ENCODE measurements at regions not wholly inside any gene's neighbourhood (a gene's known extent, or its start where the extent isn't known, plus 50 kb on each side); places are given as distances from the start of the nearest gene placed in this dataset.

DNA sequence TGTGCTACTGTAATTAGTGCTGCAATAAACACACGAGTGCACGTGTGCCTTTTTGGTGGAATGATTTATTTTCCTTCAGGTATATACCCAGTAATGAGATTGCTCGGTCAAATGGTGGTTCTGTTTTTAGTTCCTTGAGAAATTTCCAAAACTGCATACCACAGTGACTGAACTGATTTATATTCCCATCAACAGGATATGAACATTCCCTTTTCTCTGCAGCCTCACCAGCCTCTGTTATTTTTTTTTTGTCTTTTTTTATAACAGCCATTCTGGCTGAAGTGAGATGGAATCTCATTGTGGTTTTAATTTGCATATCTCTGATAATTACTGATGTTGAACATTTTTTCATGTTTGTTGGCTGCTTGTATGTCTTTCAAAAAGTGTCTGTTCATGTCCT lies 922.9 kb upstream of the LRRN3 start:
- Histone ChIP-seq H3K4me2 (ENCODE audit: insufficient read depth, low read length) (no peak overlapping the region), H3K27ac (ENCODE audit: low read depth, low read length) (no peak overlapping the region)
- TF ChIP-seq, protein P1, sequence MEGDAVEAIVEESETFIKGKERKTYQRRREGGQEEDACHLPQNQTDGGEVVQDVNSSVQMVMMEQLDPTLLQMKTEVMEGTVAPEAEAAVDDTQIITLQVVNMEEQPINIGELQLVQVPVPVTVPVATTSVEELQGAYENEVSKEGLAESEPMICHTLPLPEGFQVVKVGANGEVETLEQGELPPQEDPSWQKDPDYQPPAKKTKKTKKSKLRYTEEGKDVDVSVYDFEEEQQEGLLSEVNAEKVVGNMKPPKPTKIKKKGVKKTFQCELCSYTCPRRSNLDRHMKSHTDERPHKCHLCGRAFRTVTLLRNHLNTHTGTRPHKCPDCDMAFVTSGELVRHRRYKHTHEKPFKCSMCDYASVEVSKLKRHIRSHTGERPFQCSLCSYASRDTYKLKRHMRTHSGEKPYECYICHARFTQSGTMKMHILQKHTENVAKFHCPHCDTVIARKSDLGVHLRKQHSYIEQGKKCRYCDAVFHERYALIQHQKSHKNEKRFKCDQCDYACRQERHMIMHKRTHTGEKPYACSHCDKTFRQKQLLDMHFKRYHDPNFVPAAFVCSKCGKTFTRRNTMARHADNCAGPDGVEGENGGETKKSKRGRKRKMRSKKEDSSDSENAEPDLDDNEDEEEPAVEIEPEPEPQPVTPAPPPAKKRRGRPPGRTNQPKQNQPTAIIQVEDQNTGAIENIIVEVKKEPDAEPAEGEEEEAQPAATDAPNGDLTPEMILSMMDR (IDR thresholded peaks at IDR 0.05; ENCODE audit: extremely low read depth, low read depth, low read length), result no peak

DNA sequence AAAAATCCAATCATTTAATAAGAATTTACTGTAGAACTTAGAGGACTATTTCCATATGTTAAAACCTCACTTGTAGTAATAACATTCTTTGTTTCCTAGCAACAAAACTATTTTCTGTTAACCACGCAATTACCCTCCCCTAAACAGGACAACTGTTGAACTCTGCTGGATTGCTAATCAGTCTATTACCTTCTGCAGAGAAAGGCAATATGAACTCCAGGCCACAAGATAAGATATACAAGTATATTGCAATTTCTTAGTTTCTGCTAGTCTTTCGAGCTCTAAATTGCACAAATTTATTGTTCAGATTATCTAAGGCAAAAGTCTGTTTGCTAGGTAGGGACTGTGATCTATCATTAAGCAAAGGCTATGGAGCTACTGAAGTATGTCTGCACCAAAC lies 920.1 kb upstream of the LRRN3 start:
- DNase-seq (ENCODE audit: insufficient read length, low spot score, missing footprints), result no peak
- no peaks in the 10 kb centered on the region for H3K27me3 ChIP-seq (ENCODE audit: insufficient read depth, low read length)

More for the DNA sequence above, 922.9 kb upstream of the LRRN3 start:
- H3K79me2 ChIP-seq (ENCODE audit: insufficient read depth, low read length), result no peaks in the 10 kb centered on the region
- H3K36me3 ChIP-seq (ENCODE audit: insufficient read depth, low read length), result no peaks in the 10 kb centered on the region
- no peak for DNase-seq (ENCODE audit: insufficient read length, low spot score, missing footprints)
- no peak overlapping the region for H2AFZ ChIP-seq (ENCODE audit: low read length)
- no peaks in the 10 kb centered on the region for H3K27me3 ChIP-seq (ENCODE audit: insufficient read depth, low read length)
- H3K9me3 ChIP-seq (ENCODE audit: low read depth, low read length), result no peaks in the 10 kb centered on the region
- H4K20me1 ChIP-seq (ENCODE audit: insufficient read depth, low read length), result no peaks in the 10 kb centered on the region
- no peak overlapping the region for H3K4me3 ChIP-seq (ENCODE audit: insufficient read depth, low read length)
- no peaks in the 10 kb centered on the region for H3K4me1 ChIP-seq (ENCODE audit: insufficient read depth, low read length)

DNA sequence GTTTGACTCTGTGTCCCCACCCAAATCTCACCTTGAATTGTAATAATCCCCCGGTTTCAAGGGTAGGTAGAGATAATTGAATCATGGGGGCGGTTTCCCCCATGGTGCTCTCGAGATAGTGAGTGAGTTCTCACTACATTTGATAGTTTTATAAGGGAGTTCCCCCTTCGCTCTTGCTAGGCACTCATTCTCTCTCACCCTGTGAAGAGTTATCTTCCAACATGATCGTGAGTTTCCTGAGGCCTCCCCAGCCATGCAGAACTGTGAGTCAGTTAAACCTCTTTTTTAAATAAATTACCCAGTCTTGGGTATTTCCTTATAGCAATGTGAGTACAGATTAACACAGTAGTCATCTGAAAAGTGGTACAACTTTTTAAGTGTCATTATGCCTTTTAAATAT lies 913.5 kb upstream of the LRRN3 start:
- Histone ChIP-seq H3K27me3 (ENCODE audit: insufficient read depth, low read length) (no peaks in the 10 kb centered on the region), H3K4me3 (ENCODE audit: insufficient read depth, low read length) (no peak overlapping the region), H3K36me3 (ENCODE audit: insufficient read depth, low read length) (no peaks in the 10 kb centered on the region), H3K4me1 (ENCODE audit: insufficient read depth, low read length) (no peaks in the 10 kb centered on the region), H3K9me3 (ENCODE audit: low read depth, low read length) (peaks cover 2% of the 10 kb centered on the region), H3K4me2 (ENCODE audit: insufficient read depth, low read length) (no peak overlapping the region), H2AFZ (ENCODE audit: low read length) (no peak overlapping the region), H3K79me2 (ENCODE audit: insufficient read depth, low read length) (no peaks in the 10 kb centered on the region), H3K27ac (ENCODE audit: low read depth, low read length) (no peak overlapping the region), H4K20me1 (ENCODE audit: insufficient read depth, low read length) (no peaks in the 10 kb centered on the region)
- DNase-seq (ENCODE audit: insufficient read length, low spot score, missing footprints), result no peak
- TF ChIP-seq, protein P1 (IDR thresholded peaks at IDR 0.05; ENCODE audit: extremely low read depth, low read depth, low read length), result no peak

More for the DNA sequence above, 920.1 kb upstream of the LRRN3 start:
- H3K27ac ChIP-seq (ENCODE audit: low read depth, low read length), result no peak overlapping the region
- no peak overlapping the region for H3K4me3 ChIP-seq (ENCODE audit: insufficient read depth, low read length)
- H3K4me2 ChIP-seq (ENCODE audit: insufficient read depth, low read length), result no peak overlapping the region
- no peaks in the 10 kb centered on the region for H3K4me1 ChIP-seq (ENCODE audit: insufficient read depth, low read length)
- no peaks in the 10 kb centered on the region for H3K36me3 ChIP-seq (ENCODE audit: insufficient read depth, low read length)
- H4K20me1 ChIP-seq (ENCODE audit: insufficient read depth, low read length), result no peaks in the 10 kb centered on the region
- TF ChIP-seq, protein P1 (IDR thresholded peaks at IDR 0.05; ENCODE audit: extremely low read depth, low read depth, low read length), result no peak
- H2AFZ ChIP-seq (ENCODE audit: low read length), result no peak overlapping the region
- no peaks in the 10 kb centered on the region for H3K79me2 ChIP-seq (ENCODE audit: insufficient read depth, low read length)
- H3K9me3 ChIP-seq (ENCODE audit: low read depth, low read length), result no peaks in the 10 kb centered on the region

DNA sequence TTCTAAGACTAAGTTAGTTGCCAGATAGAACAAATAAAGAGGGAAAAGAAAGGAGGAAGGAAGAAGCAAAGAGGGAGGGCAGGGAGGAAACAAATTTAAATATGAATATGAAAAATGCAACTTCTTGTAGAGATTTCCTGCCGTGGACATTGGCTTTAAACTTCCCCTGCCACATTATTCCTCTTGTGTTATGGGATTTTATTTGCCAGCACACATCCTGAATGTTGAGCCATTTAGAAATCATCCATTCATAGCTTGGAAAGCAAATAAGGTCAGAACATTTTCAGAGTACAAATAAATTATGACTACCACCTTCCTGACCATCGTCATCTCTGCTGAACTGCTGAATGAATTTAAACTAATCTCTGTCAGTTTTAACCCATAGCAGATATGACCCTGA lies 911.9 kb upstream of the LRRN3 start:
- Histone ChIP-seq H3K36me3 (ENCODE audit: insufficient read depth, low read length) (no peaks in the 10 kb centered on the region), H3K27me3 (ENCODE audit: insufficient read depth, low read length) (no peaks in the 10 kb centered on the region), H3K4me1 (ENCODE audit: insufficient read depth, low read length) (no peaks in the 10 kb centered on the region), H3K79me2 (ENCODE audit: insufficient read depth, low read length) (no peaks in the 10 kb centered on the region), H4K20me1 (ENCODE audit: insufficient read depth, low read length) (no peaks in the 10 kb centered on the region), H3K9me3 (ENCODE audit: low read depth, low read length) (peaks cover 2% of the 10 kb centered on the region), H2AFZ (ENCODE audit: low read length) (no peak overlapping the region), H3K27ac (ENCODE audit: low read depth, low read length) (no peak overlapping the region), H3K4me3 (ENCODE audit: insufficient read depth, low read length) (no peak overlapping the region), H3K4me2 (ENCODE audit: insufficient read depth, low read length) (no peak overlapping the region)
- DNase-seq (ENCODE audit: insufficient read length, low spot score, missing footprints), result no peak
- TF ChIP-seq, protein P1 (IDR thresholded peaks at IDR 0.05; ENCODE audit: extremely low read depth, low read depth, low read length), result no peak
